Right cardiac atrium (tissue), 5 donors: ENCODE measurements at regions not wholly inside any gene's neighbourhood (a gene's known extent, or its start where the extent isn't known, plus 50 kb on each side); places are given as distances from the start of the nearest gene placed in this dataset.

Experiments used
- ATAC-seq, 2 donors: fragments of 200-7000 bp; cut with Tn5 transposase; one replicate each; pipeline versions ENCODE4 v1.8.0 to v1.9.1; 2020; ENCODE audit warnings: moderate library complexity in 2 of 2, mild to moderate bottlenecking in 1 of 2
- DNase-seq, 3 donors: peaks; one replicate each; pipeline ENCODE4 v3.0.0-alpha.2; 2020
- H3K27ac ChIP-seq: one replicate; pipeline ENCODE4 v1.5.1; 2013; ENCODE audit warnings: mild to moderate bottlenecking, low read length, control low read depth, moderate library complexity
- H3K27me3 ChIP-seq: one replicate; pipeline ENCODE4 v1.6.1; 2013; ENCODE audit not compliant: control insufficient read depth, insufficient read depth
- H3K4me1 ChIP-seq: one replicate; pipeline ENCODE4 v1.6.1; 2013; ENCODE audit warnings: low read length; ENCODE audit not compliant: control insufficient read depth, insufficient read depth
- H3K4me3 ChIP-seq: one replicate; pipeline ENCODE4 v1.5.1; 2013; ENCODE audit warnings: low read length, control low read depth
- H3K9me3 ChIP-seq: one replicate; pipeline ENCODE4 v1.6.1; 2013; ENCODE audit warnings: low read length; ENCODE audit not compliant: control insufficient read depth
- WGBS: extraction: QIAGEN DNeasy Blood & Tissue Kit; methylation state at CpG from one replicate; pipeline ENCODE4 v1.1.7; 2013; 5-methylcytosine and 5-hydroxymethylcytosine counted together
- intact Hi-C, 4 donors: fragments of 100-400 bp; cut with DNase I; formaldehyde crosslinking; loops; one replicate each; pipeline versions ENCODE4 v1.11.0 to v1.14.0; 2022 to 2023
- donor health status: healthy with polysubstance abuse.
- donor health status: DM: no; HTN: yes; CAD: no.
- donor health status: DM: no; HTN: no; CAD: no.
- donor health status: DM: no; HTN: yes; CAD: no; lungs with severe emphysema.
- donor health status: DM: yes; HTN: yes; CAD: no.

DNA sequence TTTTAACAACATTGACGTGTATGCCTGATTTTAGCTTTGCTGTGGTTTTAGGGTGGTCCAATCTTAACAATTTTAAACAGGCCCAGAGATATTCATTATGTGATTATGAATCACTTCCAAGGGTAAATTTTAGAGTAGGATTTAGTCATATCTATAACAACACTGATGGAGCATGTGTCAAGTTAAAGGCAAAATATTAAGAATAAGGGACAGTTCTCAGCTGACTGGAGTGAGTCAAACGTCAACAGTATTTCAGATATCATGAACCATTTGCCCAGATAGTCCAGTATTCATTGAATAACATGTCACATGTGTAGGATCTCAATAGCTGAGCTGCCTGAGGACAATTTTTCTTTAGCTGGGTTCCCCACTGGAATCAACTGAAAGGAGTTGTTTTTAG, 61.3 kb upstream of the VCX2 start:
- no peaks in the 10 kb centered on the region for H3K27me3 ChIP-seq
- H3K9me3 ChIP-seq: no peaks in the 10 kb centered on the region
- intact Hi-C loops: no loop called here
- WGBS: 70% methylated on average over 2 of the region's 2 CpGs
- no peaks in the 10 kb centered on the region for H3K4me1 ChIP-seq
- no peak overlapping the region for H3K27ac ChIP-seq
- DNase-seq (no peak), ATAC-seq (no peak)
- no peak overlapping the region for H3K4me3 ChIP-seq

DNA sequence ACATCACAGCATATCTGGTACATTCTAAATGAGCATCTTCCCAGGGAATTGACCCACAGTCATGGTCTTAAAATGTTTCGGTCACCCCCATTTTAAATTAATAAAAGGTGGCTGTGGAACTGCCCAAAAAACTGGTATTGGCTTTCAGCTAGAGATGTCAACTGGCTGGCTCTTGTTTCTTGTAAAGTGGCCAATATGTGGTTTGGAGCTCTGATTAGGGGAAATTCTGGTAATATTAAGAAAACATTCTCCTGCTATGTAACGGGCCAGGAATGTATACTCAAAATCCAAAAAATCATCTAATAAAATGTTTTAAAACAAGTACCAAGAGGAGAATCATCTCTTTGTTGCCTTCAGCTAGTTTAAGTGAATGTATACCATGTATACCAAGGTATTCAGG, 62.0 kb upstream of the VCX2 start:
- no peaks in the 10 kb centered on the region for H3K27me3 ChIP-seq
- DNase-seq: no peak
- H3K9me3 ChIP-seq: no peaks in the 10 kb centered on the region
- no peak for ATAC-seq
- intact Hi-C loops: no loop called here
- H3K27ac ChIP-seq: no peak overlapping the region
- no peaks in the 10 kb centered on the region for H3K4me1 ChIP-seq
- H3K4me3 ChIP-seq: no peak overlapping the region
- WGBS: 77% methylated on average over 2 of the region's 2 CpGs

DNA sequence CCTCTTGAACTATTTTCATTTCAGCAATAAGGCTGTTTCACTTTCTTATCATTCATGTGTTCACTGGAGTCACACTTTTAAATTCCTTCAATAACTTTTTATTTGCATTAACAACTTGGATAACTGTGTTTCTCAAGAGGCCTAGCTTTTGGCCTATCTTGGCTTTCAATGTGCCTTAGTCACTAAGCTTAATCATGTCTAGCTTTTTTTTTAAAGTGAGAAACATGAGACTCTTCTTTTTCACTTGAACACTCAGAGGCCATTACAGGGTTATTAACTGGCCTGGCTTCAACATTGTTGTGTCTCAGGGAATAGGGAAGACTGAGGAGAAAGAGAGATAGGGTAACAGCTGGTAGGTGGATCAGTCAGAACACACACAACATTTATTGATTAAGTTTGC, 64.0 kb upstream of the VCX2 start:
- ATAC-seq: no peak
- DNase-seq: no peak
- H3K27me3 ChIP-seq: no peaks in the 10 kb centered on the region
- H3K4me3 ChIP-seq: no peak overlapping the region
- no peak overlapping the region for H3K27ac ChIP-seq
- intact Hi-C loops: no loop called here
- H3K9me3 ChIP-seq: no peaks in the 10 kb centered on the region
- H3K4me1 ChIP-seq: no peaks in the 10 kb centered on the region

- ATAC-seq (no peak), DNase-seq (no peak)
- Histone ChIP-seq H3K4me1 (no peaks in the 10 kb centered on the region), H3K27me3 (no peaks in the 10 kb centered on the region), H3K4me3 (no peak overlapping the region), H3K9me3 (no peaks in the 10 kb centered on the region), H3K27ac (no peak overlapping the region)
- intact Hi-C loops: no loop called here
- WGBS: 94% methylated on average over 6 of the region's 6 CpGs
Measured at GRCh38 chrX:8237718-8238117, 66.7 kb upstream of the VCX2 start.

- intact Hi-C loops: no loop called here
- Histone ChIP-seq H3K4me1 (no peaks in the 10 kb centered on the region), H3K4me3 (no peak overlapping the region), H3K27me3 (no peaks in the 10 kb centered on the region), H3K9me3 (no peaks in the 10 kb centered on the region), H3K27ac (no peak overlapping the region)
- DNase-seq (no peak), ATAC-seq (no peak)
- 38% methylated on average over 7 of the region's 7 CpGs for WGBS
Measured at GRCh38 chrX:8242431-8243020, 71.5 kb upstream of the VCX2 start.

- no peaks in the 10 kb centered on the region for H3K27me3 ChIP-seq
- intact Hi-C loops: no loop called here
- H3K4me1 ChIP-seq: no peaks in the 10 kb centered on the region
- DNase-seq (no peak), ATAC-seq (no peak)
- 94% methylated on average over 6 of the region's 6 CpGs for WGBS
- H3K4me3 ChIP-seq: no peak overlapping the region
- H3K27ac ChIP-seq: no peak overlapping the region
- H3K9me3 ChIP-seq: no peaks in the 10 kb centered on the region
Measured at GRCh38 chrX:8244301-8244700, 73.2 kb upstream of the VCX2 start.

DNA sequence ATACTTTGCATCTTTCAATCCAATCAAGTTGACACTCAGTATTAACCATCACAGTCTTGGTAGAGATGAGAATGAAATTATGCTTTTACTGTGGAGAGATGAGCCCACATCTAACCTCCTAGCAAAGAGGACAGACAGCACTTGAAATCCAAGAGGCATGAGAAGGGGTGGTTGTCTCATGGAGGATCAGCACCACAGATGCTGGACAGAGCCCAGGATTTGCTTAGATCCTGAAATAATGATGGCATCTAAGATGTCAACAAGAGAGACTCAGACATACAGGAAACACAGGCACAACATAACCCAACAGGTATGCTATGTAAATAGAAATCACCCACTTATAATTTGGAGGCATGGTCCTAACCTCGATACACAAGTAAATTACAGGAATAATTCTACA, 74.3 kb upstream of the VCX2 start:
- H3K4me1 ChIP-seq: no peaks in the 10 kb centered on the region
- H3K9me3 ChIP-seq: no peaks in the 10 kb centered on the region
- H3K4me3 ChIP-seq: no peak overlapping the region
- WGBS: 86% methylated on average over 1 of the region's 1 CpG
- H3K27me3 ChIP-seq: no peaks in the 10 kb centered on the region
- no peak overlapping the region for H3K27ac ChIP-seq
- intact Hi-C loops: no loop called here
- ATAC-seq (no peak), DNase-seq (no peak)

DNA sequence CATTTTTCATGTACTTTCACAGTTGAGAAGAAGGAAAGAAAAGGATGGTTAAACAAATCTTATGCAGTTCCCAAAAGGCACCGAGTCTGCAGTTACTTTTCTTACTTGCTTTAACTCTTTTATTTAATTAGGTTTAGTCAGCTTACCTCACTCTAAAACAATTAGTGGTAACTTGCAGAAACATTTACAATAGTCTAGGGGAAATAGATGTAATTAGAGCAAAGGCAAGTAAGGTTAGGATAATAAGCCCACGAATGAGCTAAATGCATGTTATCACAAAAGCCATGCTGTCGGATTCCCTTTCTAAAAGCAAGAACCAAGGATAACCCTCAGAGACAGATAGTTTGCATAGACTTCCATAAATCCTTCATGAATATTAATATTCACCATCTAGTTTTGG, 82.0 kb upstream of the VCX2 start:
- H3K27me3 ChIP-seq: no peaks in the 10 kb centered on the region
- 66% methylated on average over 3 of the region's 3 CpGs for WGBS
- no peak overlapping the region for H3K27ac ChIP-seq
- no peak for ATAC-seq
- H3K9me3 ChIP-seq: no peaks in the 10 kb centered on the region
- H3K4me3 ChIP-seq: no peak overlapping the region
- H3K4me1 ChIP-seq: no peaks in the 10 kb centered on the region
- no peak for DNase-seq
- intact Hi-C loops: no loop called here

DNA sequence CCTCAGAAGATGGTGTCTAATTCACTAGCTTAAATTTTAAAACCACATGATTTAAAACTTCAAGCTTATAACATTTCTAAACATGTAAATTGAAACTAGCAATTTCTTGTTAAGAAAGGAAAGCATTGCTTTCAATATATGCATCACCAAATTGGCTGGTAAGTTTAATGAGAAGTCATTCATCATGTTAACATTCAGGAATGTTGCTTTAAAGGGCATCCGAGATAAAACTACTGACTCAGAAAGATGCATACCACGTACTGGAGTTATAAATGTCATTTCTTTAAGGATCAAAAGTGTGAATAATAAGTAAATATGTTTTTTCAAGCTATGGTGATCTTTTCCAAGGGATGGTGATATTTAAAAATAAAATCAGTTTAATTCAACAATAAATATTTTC, 83.3 kb upstream of the VCX2 start:
- Histone ChIP-seq H3K27ac (no peak overlapping the region), H3K4me1 (no peaks in the 10 kb centered on the region), H3K27me3 (no peaks in the 10 kb centered on the region), H3K4me3 (no peak overlapping the region), H3K9me3 (no peaks in the 10 kb centered on the region)
- WGBS: 40% methylated on average over 2 of the region's 2 CpGs
- no peak for DNase-seq
- ATAC-seq: no peak
- intact Hi-C loops: no loop called here

GRCh38 chrX:8272821-8273220, 101.8 kb upstream of the VCX2 start:
- ATAC-seq (no peak), DNase-seq (no peak)
- Histone ChIP-seq H3K4me1 (no peaks in the 10 kb centered on the region), H3K27me3 (no peaks in the 10 kb centered on the region), H3K9me3 (no peaks in the 10 kb centered on the region), H3K27ac (no peak overlapping the region), H3K4me3 (no peak overlapping the region)
- WGBS: 77% methylated on average over 4 of the region's 4 CpGs
- intact Hi-C loops: no loop called here

DNA sequence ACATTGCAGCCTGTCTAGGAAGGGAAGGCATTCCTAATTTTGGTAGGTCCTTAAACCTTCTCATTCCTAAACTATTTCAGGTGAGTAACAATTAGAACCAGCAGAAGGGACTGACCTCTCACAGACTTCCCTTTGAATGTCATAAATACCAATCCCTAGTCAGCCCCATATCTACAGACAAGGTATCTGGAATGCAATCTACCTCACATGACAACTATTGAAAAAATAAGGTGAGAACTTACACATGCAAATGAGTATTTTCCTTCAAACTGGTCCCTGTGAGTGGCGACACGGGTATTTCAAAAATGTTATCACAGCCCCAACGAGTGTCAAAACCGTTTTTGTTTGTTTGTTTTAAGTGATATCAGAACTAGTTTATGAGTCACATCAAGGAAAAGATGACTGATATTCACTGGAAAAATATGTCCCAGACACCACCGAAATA, 102.4 kb upstream of the VCX2 start:
- no peaks in the 10 kb centered on the region for H3K9me3 ChIP-seq
- ATAC-seq (no peak), DNase-seq (no peak)
- WGBS: 62% methylated on average over 5 of the region's 5 CpGs
- intact Hi-C loops: no loop called here
- no peak overlapping the region for H3K4me3 ChIP-seq
- no peaks in the 10 kb centered on the region for H3K27me3 ChIP-seq
- H3K27ac ChIP-seq: no peak overlapping the region
- no peaks in the 10 kb centered on the region for H3K4me1 ChIP-seq

GRCh38 chrX:8274170-8274569, 103.1 kb upstream of the VCX2 start:
- intact Hi-C loops: no loop called here
- H3K4me1 ChIP-seq: no peaks in the 10 kb centered on the region
- no peak overlapping the region for H3K4me3 ChIP-seq
- H3K9me3 ChIP-seq: no peaks in the 10 kb centered on the region
- ATAC-seq: no peak
- H3K27ac ChIP-seq: no peak overlapping the region
- no peak for DNase-seq
- 85% methylated on average over 2 of the region's 2 CpGs for WGBS
- no peaks in the 10 kb centered on the region for H3K27me3 ChIP-seq
